ENCODE measurements at regions not wholly inside any gene's neighbourhood (a gene's known extent, or its start where the extent isn't known, plus 50 kb on each side); places are given as distances from the start of the nearest gene placed in this dataset.

DNA sequence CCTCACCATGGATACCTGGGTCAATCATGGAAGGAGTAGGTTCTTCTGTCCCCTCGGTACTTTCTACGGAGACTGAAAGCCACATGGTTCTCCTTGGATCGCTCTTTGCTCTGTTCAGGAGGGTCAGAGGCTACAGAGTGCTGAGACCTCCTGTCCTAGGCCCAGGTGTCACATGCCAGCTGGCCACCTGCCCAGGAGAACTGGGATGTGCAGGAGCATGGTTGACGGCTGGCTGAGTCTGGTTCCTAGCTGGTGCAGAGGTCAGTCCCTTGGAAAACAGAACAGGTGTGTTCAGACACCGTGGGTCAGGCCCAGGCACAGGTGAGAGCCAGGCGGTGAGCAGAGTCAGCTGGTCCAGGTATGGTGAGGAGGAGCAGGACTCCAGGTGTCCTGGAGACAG is 416.3 kb downstream of the IRX1 start:
- H3K27me3 Mint-ChIP-seq (ENCODE audit: unreplicated experiment): no peaks in the 10 kb centered on the region
- TF ChIP-seq, protein P1, sequence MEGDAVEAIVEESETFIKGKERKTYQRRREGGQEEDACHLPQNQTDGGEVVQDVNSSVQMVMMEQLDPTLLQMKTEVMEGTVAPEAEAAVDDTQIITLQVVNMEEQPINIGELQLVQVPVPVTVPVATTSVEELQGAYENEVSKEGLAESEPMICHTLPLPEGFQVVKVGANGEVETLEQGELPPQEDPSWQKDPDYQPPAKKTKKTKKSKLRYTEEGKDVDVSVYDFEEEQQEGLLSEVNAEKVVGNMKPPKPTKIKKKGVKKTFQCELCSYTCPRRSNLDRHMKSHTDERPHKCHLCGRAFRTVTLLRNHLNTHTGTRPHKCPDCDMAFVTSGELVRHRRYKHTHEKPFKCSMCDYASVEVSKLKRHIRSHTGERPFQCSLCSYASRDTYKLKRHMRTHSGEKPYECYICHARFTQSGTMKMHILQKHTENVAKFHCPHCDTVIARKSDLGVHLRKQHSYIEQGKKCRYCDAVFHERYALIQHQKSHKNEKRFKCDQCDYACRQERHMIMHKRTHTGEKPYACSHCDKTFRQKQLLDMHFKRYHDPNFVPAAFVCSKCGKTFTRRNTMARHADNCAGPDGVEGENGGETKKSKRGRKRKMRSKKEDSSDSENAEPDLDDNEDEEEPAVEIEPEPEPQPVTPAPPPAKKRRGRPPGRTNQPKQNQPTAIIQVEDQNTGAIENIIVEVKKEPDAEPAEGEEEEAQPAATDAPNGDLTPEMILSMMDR (IDR thresholded peaks at IDR 0.05; ENCODE audit: partially characterized antibody, unreplicated experiment): no peak

DNA sequence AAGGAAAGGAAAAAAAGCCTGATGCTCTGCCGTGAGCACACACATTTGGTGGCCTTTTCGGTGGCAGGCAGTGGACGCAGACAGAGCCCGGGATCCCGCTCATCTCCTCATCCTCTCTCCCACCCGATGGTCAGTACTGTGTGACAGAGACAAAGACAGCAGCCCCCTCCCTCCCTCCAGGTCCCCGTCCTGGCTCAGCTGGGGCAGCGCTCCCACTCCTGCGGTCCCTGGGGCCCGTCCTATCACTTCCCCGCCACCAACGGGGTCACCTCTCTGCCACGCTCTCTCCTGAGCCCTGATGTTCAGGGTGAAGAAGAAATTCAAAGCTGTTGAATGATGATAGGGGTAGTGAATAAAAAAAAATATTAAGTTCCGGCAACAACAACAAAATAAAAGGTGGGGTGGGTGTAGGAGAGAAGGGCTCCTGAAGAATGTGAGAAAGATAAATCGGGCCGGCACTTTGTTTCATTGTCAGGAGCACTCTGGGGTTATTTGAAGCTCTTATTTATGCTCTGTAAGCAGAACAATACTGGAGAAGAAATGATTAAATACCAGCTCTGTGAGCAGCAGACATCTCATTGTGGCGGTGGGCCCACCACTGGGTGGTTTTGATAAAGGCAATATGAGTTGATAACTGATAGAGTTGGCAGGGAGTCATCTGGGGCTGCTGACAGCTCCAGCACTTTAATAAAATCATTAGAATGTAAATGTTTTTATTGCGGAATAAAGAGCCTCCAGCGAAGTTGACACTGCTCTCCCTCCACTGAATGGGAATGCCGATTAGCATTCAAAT is 417.7 kb downstream of the IRX1 start:
- Mint-ChIP-seq H3K36me3 (ENCODE audit: unreplicated experiment) (no peaks in the 10 kb centered on the region), H3K27me3 (ENCODE audit: unreplicated experiment) (no peaks in the 10 kb centered on the region), H3K4me1 (ENCODE audit: low read depth, unreplicated experiment) (peaks cover 10% of the 10 kb centered on the region), H3K27ac (ENCODE audit: unreplicated experiment) (no peak overlapping the region), H3K9me3 (ENCODE audit: unreplicated experiment) (no peaks in the 10 kb centered on the region), H3K4me3 (ENCODE audit: unreplicated experiment) (no peak overlapping the region)
- TF ChIP-seq, protein P1 (IDR thresholded peaks at IDR 0.05; ENCODE audit: partially characterized antibody, unreplicated experiment): no peak
- no peak for DNase-seq

More for the DNA sequence above, 416.3 kb downstream of the IRX1 start:
- Mint-ChIP-seq H3K36me3 (ENCODE audit: unreplicated experiment) (no peaks in the 10 kb centered on the region), H3K4me1 (ENCODE audit: low read depth, unreplicated experiment) (peaks cover 9% of the 10 kb centered on the region), H3K27ac (ENCODE audit: unreplicated experiment) (no peak overlapping the region), H3K9me3 (ENCODE audit: unreplicated experiment) (no peaks in the 10 kb centered on the region), H3K4me3 (ENCODE audit: unreplicated experiment) (no peak overlapping the region)
- no peak for DNase-seq

DNA sequence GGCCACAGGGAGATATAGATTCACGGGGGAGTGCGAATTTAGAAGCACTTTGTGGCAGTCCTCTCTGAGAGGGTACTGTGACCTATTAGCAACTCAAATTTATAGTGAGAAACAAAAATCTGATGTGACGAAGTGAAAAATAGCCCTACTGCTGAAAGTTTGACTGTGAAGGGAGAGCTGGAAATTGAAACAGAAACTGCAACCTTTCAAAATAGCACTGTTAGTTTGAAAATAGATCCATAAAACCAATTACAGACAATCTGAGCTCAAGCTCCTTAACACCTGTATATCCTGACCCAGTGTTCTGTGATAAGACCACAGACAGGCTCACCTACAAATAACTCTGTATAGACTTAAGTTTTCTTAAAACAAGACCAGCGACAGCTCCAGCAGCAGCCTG is 420.1 kb downstream of the IRX1 start:
- TF ChIP-seq, protein P1 (IDR thresholded peaks at IDR 0.05; ENCODE audit: partially characterized antibody, unreplicated experiment): no peak
- Mint-ChIP-seq H3K9me3 (ENCODE audit: unreplicated experiment) (no peaks in the 10 kb centered on the region), H3K4me1 (ENCODE audit: low read depth, unreplicated experiment) (peaks cover 10% of the 10 kb centered on the region), H3K27me3 (ENCODE audit: unreplicated experiment) (no peaks in the 10 kb centered on the region), H3K27ac (ENCODE audit: unreplicated experiment) (no peak overlapping the region), H3K4me3 (ENCODE audit: unreplicated experiment) (no peak overlapping the region), H3K36me3 (ENCODE audit: unreplicated experiment) (no peaks in the 10 kb centered on the region)
- DNase-seq: no peak

DNA sequence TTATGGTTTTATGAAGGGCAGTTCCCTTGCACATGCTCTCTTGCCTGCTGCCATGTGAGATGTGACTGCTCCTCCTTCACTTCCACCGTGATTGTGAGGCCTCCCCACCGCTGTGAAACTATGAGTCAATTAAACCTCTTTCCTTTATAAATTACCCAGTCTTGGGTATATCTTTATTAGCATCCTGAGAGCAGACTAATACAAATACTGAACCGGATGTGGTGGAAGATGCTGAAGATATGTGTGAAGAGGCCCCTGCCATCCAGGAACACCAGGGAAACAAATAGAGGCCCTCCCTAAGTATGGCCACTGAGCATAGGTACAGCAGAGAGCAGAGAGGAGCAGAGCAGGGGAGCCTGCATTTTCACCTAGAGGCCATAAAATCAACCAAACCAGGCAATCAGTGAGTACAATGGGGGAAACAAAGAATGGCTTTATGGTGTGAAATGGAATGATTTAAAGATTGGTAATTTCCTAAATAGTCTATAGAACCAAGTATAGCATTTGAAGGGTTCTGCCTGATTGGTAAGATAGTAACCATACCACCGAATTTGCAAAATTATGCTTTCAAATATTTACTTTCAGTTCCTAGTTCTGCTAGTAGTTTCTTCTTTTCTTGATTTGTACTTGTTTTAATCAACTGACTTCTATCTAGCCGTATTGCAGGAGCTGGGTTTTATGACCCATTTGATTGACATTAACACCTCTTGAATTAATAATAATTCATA is 421.6 kb downstream of the IRX1 start:
- H3K4me3 Mint-ChIP-seq (ENCODE audit: unreplicated experiment): no peak overlapping the region
- no peaks in the 10 kb centered on the region for H3K36me3 Mint-ChIP-seq (ENCODE audit: unreplicated experiment)
- TF ChIP-seq, protein P1 (IDR thresholded peaks at IDR 0.05; ENCODE audit: partially characterized antibody, unreplicated experiment): no peak
- peaks cover 10% of the 10 kb centered on the region for H3K4me1 Mint-ChIP-seq (ENCODE audit: low read depth, unreplicated experiment)
- H3K27me3 Mint-ChIP-seq (ENCODE audit: unreplicated experiment): no peaks in the 10 kb centered on the region
- H3K27ac Mint-ChIP-seq (ENCODE audit: unreplicated experiment): no peak overlapping the region
- no peaks in the 10 kb centered on the region for H3K9me3 Mint-ChIP-seq (ENCODE audit: unreplicated experiment)
- DNase-seq: no peak

DNA sequence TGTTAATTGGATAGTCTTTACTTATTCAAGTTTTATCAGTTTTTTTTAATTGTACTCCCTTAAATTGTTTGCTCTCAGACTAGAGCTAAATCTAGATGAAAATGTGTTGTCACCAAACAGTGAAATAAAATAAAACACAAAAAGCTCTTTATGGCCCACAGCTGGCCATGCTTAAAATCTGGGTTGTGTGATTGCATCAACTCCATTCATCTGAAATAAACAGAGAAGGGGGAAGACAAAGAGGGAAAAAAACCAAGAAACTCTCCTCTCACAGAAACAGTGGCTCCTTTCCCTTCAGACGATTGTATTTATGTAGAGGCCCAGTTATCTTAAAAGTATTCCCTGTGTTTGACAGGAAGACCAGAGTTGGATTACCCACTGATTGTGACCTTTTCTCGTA is 422.4 kb downstream of the IRX1 start:
- Mint-ChIP-seq H3K36me3 (ENCODE audit: unreplicated experiment) (no peaks in the 10 kb centered on the region), H3K27ac (ENCODE audit: unreplicated experiment) (no peak overlapping the region), H3K9me3 (ENCODE audit: unreplicated experiment) (peaks cover 2% of the 10 kb centered on the region), H3K4me3 (ENCODE audit: unreplicated experiment) (no peak overlapping the region), H3K27me3 (ENCODE audit: unreplicated experiment) (no peaks in the 10 kb centered on the region), H3K4me1 (ENCODE audit: low read depth, unreplicated experiment) (peaks cover 12% of the 10 kb centered on the region)
- no peak for DNase-seq
- TF ChIP-seq, protein P1 (IDR thresholded peaks at IDR 0.05; ENCODE audit: partially characterized antibody, unreplicated experiment): no peak

All from glutamatergic neuron (in vitro differentiated cells).